H9 (cell line): ENCODE measurements at regions not wholly inside any gene's neighbourhood (a gene's known extent, or its start where the extent isn't known, plus 50 kb on each side); places are given as distances from the start of the nearest gene placed in this dataset.

Experiments
- DNase-seq: peaks from one replicate; pipeline ENCODE4 v3.0.0-alpha.2; 2017
- H2AFZ ChIP-seq: one replicate; pipeline ENCODE4 v1.6.1; 2013; ENCODE audit warnings: mild to moderate bottlenecking, low read length, control low read depth, moderate library complexity
- H2AK5ac ChIP-seq: 2 replicates; pipeline ENCODE4 v1.6.1; 2013; ENCODE audit warnings: low read length, control low read depth, mixed read lengths; ENCODE audit not compliant: insufficient read length
- H2BK120ac ChIP-seq: one replicate; pipeline ENCODE4 v1.6.1; 2013; ENCODE audit warnings: low read depth, mild to moderate bottlenecking, low read length, control low read depth, inconsistent platforms; ENCODE audit not compliant: poor library complexity, severe bottlenecking
- H2BK12ac ChIP-seq: 2 replicates; pipeline ENCODE4 v1.6.1; 2013; ENCODE audit warnings: low read length, control low read depth, mixed read lengths, low read depth; ENCODE audit not compliant: insufficient read length
- H2BK15ac ChIP-seq: 2 replicates; pipeline ENCODE4 v1.6.1; 2013; ENCODE audit warnings: low read depth, low read length, control low read depth
- H2BK20ac ChIP-seq: one replicate; pipeline ENCODE4 v1.6.1; 2013; ENCODE audit warnings: low read depth, mild to moderate bottlenecking, low read length, control low read depth, inconsistent platforms; ENCODE audit not compliant: poor library complexity, severe bottlenecking
- H2BK5ac ChIP-seq: 2 replicates; pipeline ENCODE4 v1.6.1; 2013; ENCODE audit warnings: low read length, control low read depth, mixed read lengths; ENCODE audit not compliant: insufficient read length
- H3K14ac ChIP-seq: 2 replicates; pipeline ENCODE4 v1.6.1; 2013; ENCODE audit warnings: low read length, control low read depth; ENCODE audit not compliant: insufficient read depth
- H3K18ac ChIP-seq: 2 replicates; pipeline ENCODE4 v1.6.1; 2013; ENCODE audit warnings: low read depth, mild to moderate bottlenecking, mixed read lengths, low read length, control low read depth; ENCODE audit not compliant: insufficient read length
- H3K23ac ChIP-seq: 2 replicates; pipeline ENCODE4 v1.6.1; 2013; ENCODE audit warnings: low read length, control low read depth, mixed read lengths, low read depth; ENCODE audit not compliant: insufficient read length
- H3K23me2 ChIP-seq: 2 replicates; pipeline ENCODE4 v1.6.1; 2013; ENCODE audit warnings: low read depth, mild to moderate bottlenecking, mixed read lengths, low read length, control low read depth; ENCODE audit not compliant: insufficient read length, poor library complexity, severe bottlenecking
- H3K27ac ChIP-seq: 2 replicates; pipeline ENCODE4 v1.5.1; 2013; ENCODE audit warnings: low read length, control low read depth, mixed read lengths, low read depth; ENCODE audit not compliant: insufficient read length
- H3K27me3 ChIP-seq: 2 replicates; pipeline ENCODE4 v1.6.1; 2013; ENCODE audit warnings: low read length, control low read depth, inconsistent platforms; ENCODE audit not compliant: insufficient read depth
- H3K4ac ChIP-seq: 2 replicates; pipeline ENCODE4 v1.6.1; 2013; ENCODE audit warnings: low read depth, mild to moderate bottlenecking, control low read depth, inconsistent platforms, low read length, moderate library complexity
- H3K4me1 ChIP-seq: 2 replicates; pipeline ENCODE4 v1.6.1; 2013; ENCODE audit warnings: low read length, control low read depth, inconsistent platforms; ENCODE audit not compliant: insufficient read depth
- H3K4me2 ChIP-seq: 2 replicates; pipeline ENCODE4 v1.6.1; 2013; ENCODE audit warnings: low read length, control low read depth, mixed read lengths; ENCODE audit not compliant: insufficient read length, insufficient read depth
- H3K56ac ChIP-seq: 2 replicates; pipeline ENCODE4 v1.6.1; 2013; ENCODE audit warnings: low read depth, mild to moderate bottlenecking, mixed read lengths, low read length, control low read depth; ENCODE audit not compliant: insufficient read length
- H3K79me1 ChIP-seq: 2 replicates; pipeline ENCODE4 v1.6.1; 2013; ENCODE audit warnings: low read depth, mild to moderate bottlenecking, moderate library complexity, low read length, control low read depth, inconsistent platforms; ENCODE audit not compliant: insufficient read depth, poor library complexity, severe bottlenecking
- H3K79me2 ChIP-seq: 2 replicates; pipeline ENCODE4 v1.6.1; 2013; ENCODE audit warnings: low read length, control low read depth, inconsistent platforms; ENCODE audit not compliant: insufficient read depth
- H3K9ac ChIP-seq: 2 replicates; pipeline ENCODE4 v1.6.1; 2013; ENCODE audit warnings: low read length, control low read depth, mixed read lengths; ENCODE audit not compliant: insufficient read length; ENCODE audit errors: extremely low read depth
- H3K9me3 ChIP-seq: one replicate; pipeline ENCODE4 v1.6.1; 2013; ENCODE audit warnings: low read depth, low read length, inconsistent platforms; ENCODE audit not compliant: control insufficient read depth
- H3T11ph ChIP-seq: one replicate; pipeline ENCODE4 v1.6.1; 2013; ENCODE audit warnings: mild to moderate bottlenecking, low read length, control low read depth, inconsistent platforms
- H4K20me1 ChIP-seq: one replicate; pipeline ENCODE4 v1.6.1; 2013; ENCODE audit not compliant: control insufficient read depth, insufficient read length, insufficient read depth
- H4K5ac ChIP-seq: 2 replicates; pipeline ENCODE4 v1.6.1; 2013; ENCODE audit warnings: low read depth, mild to moderate bottlenecking, mixed read lengths, low read length, control low read depth; ENCODE audit not compliant: insufficient read length
- H4K8ac ChIP-seq: replicated peaks from 2 replicates; pipeline ENCODE4 v1.6.1; 2013; ENCODE audit warnings: low read length, control low read depth, mixed read lengths, low read depth; ENCODE audit not compliant: insufficient read length
- H4K91ac ChIP-seq: 2 replicates; pipeline ENCODE4 v1.6.1; 2013; ENCODE audit warnings: low read depth, mild to moderate bottlenecking, moderate library complexity, mixed read lengths, low read length, control low read depth; ENCODE audit not compliant: insufficient read length
- H3K27ac Mint-ChIP-seq, 3 experiments: 2 replicates in 2 of 3; 3 replicates in 1 of 3; pipeline ENCODE4 v1.8.0; 2020 to 2021; ENCODE audit warnings: mixed read lengths in 3 of 3, mild to moderate bottlenecking in 1 of 3, moderate library complexity in 1 of 3
- H3K27me3 Mint-ChIP-seq: 2 replicates; pipeline ENCODE4 v1.8.0; 2021; ENCODE audit warnings: low read depth, mild to moderate bottlenecking, moderate library complexity, mixed read lengths
- H3K36me3 Mint-ChIP-seq, 3 experiments: 2 replicates in 2 of 3; 3 replicates in 1 of 3; pipeline ENCODE4 v1.8.0; 2020 to 2021; ENCODE audit warnings: low read depth in 3 of 3, mixed read lengths in 3 of 3; ENCODE audit not compliant: insufficient read depth in 1 of 3
- H3K4me1 Mint-ChIP-seq, 2 experiments: 2 replicates each; pipeline ENCODE4 v1.8.0; 2020; ENCODE audit warnings: mixed read lengths in 2 of 2
- H3K4me3 Mint-ChIP-seq, 2 experiments: 2 replicates in 1 of 2; 3 replicates in 1 of 2; pipeline ENCODE4 v1.8.0; 2020 to 2021; ENCODE audit warnings: mild to moderate bottlenecking in 2 of 2, mixed read lengths in 2 of 2, moderate library complexity in 1 of 2
- H3K9me3 Mint-ChIP-seq, 2 experiments: 2 replicates in 1 of 2; 3 replicates in 1 of 2; pipeline ENCODE4 v1.8.0; 2020; ENCODE audit warnings: mild to moderate bottlenecking in 2 of 2, mixed read lengths in 2 of 2, moderate library complexity in 1 of 2
- CTCF ChIP-seq: fragments of 200-600 bp; sonication (generic); conservative IDR thresholded peaks from 3 replicates; pipeline ENCODE4 v1.8.0; 2021; ENCODE audit warnings: antibody characterized with exemption, mild to moderate bottlenecking
- WGBS: extraction: QIAGEN DNeasy Blood & Tissue Kit; methylation state at CpG from one replicate; pipeline ENCODE4 v1.1.7; 2013; ENCODE audit warnings: missing lambda C conversion rate, low lambda C conversion rate, mixed read lengths; ENCODE audit not compliant: insufficient read length; ENCODE audit errors: extremely low coverage; 5-methylcytosine and 5-hydroxymethylcytosine counted together

- H3K23me2 ChIP-seq = no peaks in the 10 kb centered on the region
- WGBS = no CpG with 5 or more reads among the region's 2 CpGs
Observed at GRCh38 chr5:163756170-163756569, 250.8 kb downstream of the MAT2B start.

More at GRCh38 chr5:163756170-163756569, 250.8 kb downstream of the MAT2B start:
- Histone ChIP-seq H2BK5ac (no peak overlapping the region), H4K5ac (no peak overlapping the region), H3T11ph (no peak overlapping the region), H2BK12ac (no peak overlapping the region), H4K20me1 (no peaks in the 10 kb centered on the region), H3K9me3 (no peaks in the 10 kb centered on the region), H4K8ac (no peak overlapping the region), H3K27ac (no peak overlapping the region), H2BK15ac (no peak overlapping the region), H3K4me1 (no peaks in the 10 kb centered on the region), H3K4me2 (no peak overlapping the region), H3K9ac (no peak overlapping the region), H3K14ac (no peak overlapping the region), H4K91ac (no peak overlapping the region), H3K56ac (no peak overlapping the region), H2BK20ac (no peak overlapping the region), H3K79me1 (no peaks in the 10 kb centered on the region), H3K79me2 (no peaks in the 10 kb centered on the region), H3K4ac (no peak overlapping the region), H2BK120ac (no peak overlapping the region), H2AK5ac (no peak overlapping the region), H3K23ac (no peak overlapping the region), H3K27me3 (no peaks in the 10 kb centered on the region), H3K18ac (no peak overlapping the region), H2AFZ (no peak overlapping the region)
- Mint-ChIP-seq H3K9me3 (no peaks in the 10 kb centered on the region), H3K27me3 (no peaks in the 10 kb centered on the region; the same call in 1 of the 2 replicates), H3K27ac (no peak overlapping the region), H3K4me1 (peaks cover 2% of the 10 kb centered on the region in 2 experiments), H3K36me3 (no peaks in the 10 kb centered on the region), H3K4me3 (no peak overlapping the region)
- DNase-seq = no peak
- no peak for TF ChIP-seq CTCF
